ENCODE measurements at regions not wholly inside any gene's neighbourhood (a gene's known extent, or its start where the extent isn't known, plus 50 kb on each side); places are given as distances from the start of the nearest gene placed in this dataset.

DNA sequence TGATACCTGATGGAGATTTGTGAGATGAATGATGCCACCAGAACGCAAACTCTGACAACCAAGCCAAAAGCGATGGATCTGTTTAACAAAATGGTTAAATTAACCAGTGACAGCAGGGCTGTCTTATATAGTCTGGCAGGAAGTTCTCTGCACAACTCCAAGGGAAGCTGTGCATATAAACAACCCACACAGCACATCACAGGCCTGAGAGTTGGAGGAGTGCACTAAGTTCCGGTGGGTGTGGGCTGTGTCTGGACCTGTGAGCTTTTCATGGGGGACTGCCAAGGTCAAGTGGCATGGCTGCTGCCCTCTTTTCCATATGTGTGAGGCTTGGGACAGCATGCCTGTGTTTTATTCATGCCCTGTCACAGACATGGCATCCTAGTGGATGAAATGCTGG, 414.6 kb upstream of the TRIB2 start:
- no peaks in the 10 kb centered on the region for H4K20me1 ChIP-seq (ENCODE audit: insufficient read depth)
- no peak overlapping the region for H3K27ac ChIP-seq (ENCODE audit: low read depth, low read length)
- no peaks in the 10 kb centered on the region for H3K27me3 ChIP-seq (ENCODE audit: insufficient read depth, low read length)
- H3K4me1 ChIP-seq (ENCODE audit: control insufficient read depth in 1 of 2, insufficient read depth in 2 of 2, low read length in 2 of 2) = no peaks in the 10 kb centered on the region
- no peaks in the 10 kb centered on the region for H3K9me3 ChIP-seq (ENCODE audit: control insufficient read depth in 1 of 2, insufficient read depth in 1 of 2, low read depth in 1 of 2, low read length in 2 of 2)
- ATAC-seq (no peak), DNase-seq (ENCODE audit: low read depth, low spot score) (no peak)
- no peaks in the 10 kb centered on the region for H3K36me3 ChIP-seq (ENCODE audit: control insufficient read depth in 1 of 2, insufficient read depth in 2 of 2, low read length in 2 of 2)
- no peak overlapping the region for H3K9ac ChIP-seq (ENCODE audit: low read length)
- no peak overlapping the region for H2AFZ ChIP-seq (ENCODE audit: low read depth, low read length, poor library complexity, severe bottlenecking)
- intact Hi-C loops (cut with micrococcal nuclease) = no loop called here
- H3K9me2 ChIP-seq (ENCODE audit: insufficient read depth) = no peaks in the 10 kb centered on the region
- no TSS peak for BruUV-seq (replicated peaks)
- H3K4me3 ChIP-seq (replicated peaks in 1 of 2; ENCODE audit: low read depth in 1 of 2, low read length in 2 of 2) = no peak overlapping the region
- ChIA-PET CTCF (no interaction called here), RAD21 (ENCODE audit: low non-redundant PET in 1 of 2, low total read pairs in 2 of 2, uncharacterized antibody in 2 of 2, unreplicated experiment in 2 of 2) (no interaction called here), POLR2A (no interaction called here)
- H3K4me2 ChIP-seq (ENCODE audit: low read length) = no peak overlapping the region
- TF ChIP-seq, protein P1, sequence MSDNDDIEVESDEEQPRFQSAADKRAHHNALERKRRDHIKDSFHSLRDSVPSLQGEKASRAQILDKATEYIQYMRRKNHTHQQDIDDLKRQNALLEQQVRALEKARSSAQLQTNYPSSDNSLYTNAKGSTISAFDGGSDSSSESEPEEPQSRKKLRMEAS (IDR thresholded peaks at IDR 0.05) = no peak
- TF ChIP-seq SIN3A (IDR thresholded peaks at IDR 0.05; ENCODE audit: low read depth) (no peak), EZH2phosphoT487 (IDR thresholded peaks at IDR 0.05; ENCODE audit: borderline replicate concordance) (no peak), POLR2AphosphoS5 (IDR thresholded peaks at IDR 0.05; ENCODE audit: low read depth, low read length) (no peak), POLR2A (IDR thresholded peaks at IDR 0.05; ENCODE audit: borderline replicate concordance, extremely low read depth, insufficient read depth, insufficient read length) (no peak), CEBPB (IDR thresholded peaks at IDR 0.05; ENCODE audit: low read depth) (no peak)
- no peaks in the 10 kb centered on the region for H3K79me2 ChIP-seq (ENCODE audit: insufficient read depth, low read length)

DNA sequence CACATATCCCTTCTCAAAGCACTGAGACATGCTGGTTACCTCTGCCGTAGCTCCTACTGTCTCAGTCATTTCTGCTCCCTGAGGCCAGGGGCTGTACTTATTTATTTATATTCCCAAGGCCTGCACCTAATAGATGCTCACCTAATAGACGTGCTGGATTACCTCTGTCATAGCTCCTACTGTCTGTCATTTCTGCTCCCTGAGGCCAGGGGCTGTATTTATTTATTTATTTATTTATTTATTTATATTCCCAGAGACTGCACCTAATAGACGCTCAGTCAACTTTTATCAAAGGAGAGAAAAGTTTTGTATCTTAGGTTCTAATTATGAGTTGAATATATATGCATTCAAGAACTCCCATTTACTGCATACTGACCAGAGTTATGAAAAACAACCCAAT, 414.0 kb upstream of the TRIB2 start:
- no TSS peak for BruUV-seq (replicated peaks)
- H3K27ac ChIP-seq (ENCODE audit: low read depth, low read length) = no peak overlapping the region
- CTCF ChIA-PET = no interaction called here

More for the DNA sequence above, 414.0 kb upstream of the TRIB2 start:
- Histone ChIP-seq H3K9me3 (ENCODE audit: control insufficient read depth in 1 of 2, insufficient read depth in 1 of 2, low read depth in 1 of 2, low read length in 2 of 2) (no peaks in the 10 kb centered on the region), H2AFZ (ENCODE audit: low read depth, low read length, poor library complexity, severe bottlenecking) (no peak overlapping the region), H3K4me3 (replicated peaks in 1 of 2; ENCODE audit: low read depth in 1 of 2, low read length in 2 of 2) (no peak overlapping the region), H3K27me3 (ENCODE audit: insufficient read depth, low read length) (no peaks in the 10 kb centered on the region), H3K9ac (ENCODE audit: low read length) (no peak overlapping the region), H3K4me1 (ENCODE audit: control insufficient read depth in 1 of 2, insufficient read depth in 2 of 2, low read length in 2 of 2) (no peaks in the 10 kb centered on the region), H3K79me2 (ENCODE audit: insufficient read depth, low read length) (no peaks in the 10 kb centered on the region), H3K9me2 (ENCODE audit: insufficient read depth) (no peaks in the 10 kb centered on the region), H3K4me2 (ENCODE audit: low read length) (no peak overlapping the region), H4K20me1 (ENCODE audit: insufficient read depth) (no peaks in the 10 kb centered on the region), H3K36me3 (ENCODE audit: control insufficient read depth in 1 of 2, insufficient read depth in 2 of 2, low read length in 2 of 2) (no peaks in the 10 kb centered on the region)
- RAD21 ChIA-PET (ENCODE audit: low non-redundant PET in 1 of 2, low total read pairs in 2 of 2, uncharacterized antibody in 2 of 2, unreplicated experiment in 2 of 2) = no interaction called here
- DNase-seq (ENCODE audit: low read depth, low spot score) = no peak
- intact Hi-C loops (cut with micrococcal nuclease) = no loop called here
- ATAC-seq = no peak
- no peak for TF ChIP-seq EZH2 (IDR thresholded peaks at IDR 0.05)
- no peak for TF ChIP-seq ZFX (IDR thresholded peaks at IDR 0.05)
- no peak for TF ChIP-seq RAD21 (IDR thresholded peaks at IDR 0.05; ENCODE audit: low read depth)
- TF ChIP-seq EZH2phosphoT487 (IDR thresholded peaks at IDR 0.05; ENCODE audit: borderline replicate concordance) = no peak
- no peak for TF ChIP-seq SRF (IDR thresholded peaks at IDR 0.05; ENCODE audit: low read depth)
- no peak for TF ChIP-seq POLR2AphosphoS5 (IDR thresholded peaks at IDR 0.05; ENCODE audit: low read depth, low read length)
- TF ChIP-seq, protein P2, sequence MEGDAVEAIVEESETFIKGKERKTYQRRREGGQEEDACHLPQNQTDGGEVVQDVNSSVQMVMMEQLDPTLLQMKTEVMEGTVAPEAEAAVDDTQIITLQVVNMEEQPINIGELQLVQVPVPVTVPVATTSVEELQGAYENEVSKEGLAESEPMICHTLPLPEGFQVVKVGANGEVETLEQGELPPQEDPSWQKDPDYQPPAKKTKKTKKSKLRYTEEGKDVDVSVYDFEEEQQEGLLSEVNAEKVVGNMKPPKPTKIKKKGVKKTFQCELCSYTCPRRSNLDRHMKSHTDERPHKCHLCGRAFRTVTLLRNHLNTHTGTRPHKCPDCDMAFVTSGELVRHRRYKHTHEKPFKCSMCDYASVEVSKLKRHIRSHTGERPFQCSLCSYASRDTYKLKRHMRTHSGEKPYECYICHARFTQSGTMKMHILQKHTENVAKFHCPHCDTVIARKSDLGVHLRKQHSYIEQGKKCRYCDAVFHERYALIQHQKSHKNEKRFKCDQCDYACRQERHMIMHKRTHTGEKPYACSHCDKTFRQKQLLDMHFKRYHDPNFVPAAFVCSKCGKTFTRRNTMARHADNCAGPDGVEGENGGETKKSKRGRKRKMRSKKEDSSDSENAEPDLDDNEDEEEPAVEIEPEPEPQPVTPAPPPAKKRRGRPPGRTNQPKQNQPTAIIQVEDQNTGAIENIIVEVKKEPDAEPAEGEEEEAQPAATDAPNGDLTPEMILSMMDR (IDR thresholded peaks at IDR 0.05 in 2 of 3, conservative IDR thresholded peaks at IDR 0.05 in 1 of 3; ENCODE audit: borderline replicate concordance in 1 of 3, insufficient read depth in 1 of 3, low read depth in 2 of 3, low read length in 2 of 3) = no peak
- TF ChIP-seq POLR2A (IDR thresholded peaks at IDR 0.05; ENCODE audit: borderline replicate concordance, extremely low read depth, insufficient read depth, insufficient read length) = no peak
- no peak for TF ChIP-seq SIN3A (IDR thresholded peaks at IDR 0.05; ENCODE audit: low read depth)
- no peak for TF ChIP-seq ZNF274 (IDR thresholded peaks at IDR 0.05; ENCODE audit: low read depth, low read length)
- no peak for TF ChIP-seq CEBPB (IDR thresholded peaks at IDR 0.05; ENCODE audit: low read depth)
- TF ChIP-seq, protein P1 (IDR thresholded peaks at IDR 0.05) = no peak
- TF ChIP-seq, protein P3, sequence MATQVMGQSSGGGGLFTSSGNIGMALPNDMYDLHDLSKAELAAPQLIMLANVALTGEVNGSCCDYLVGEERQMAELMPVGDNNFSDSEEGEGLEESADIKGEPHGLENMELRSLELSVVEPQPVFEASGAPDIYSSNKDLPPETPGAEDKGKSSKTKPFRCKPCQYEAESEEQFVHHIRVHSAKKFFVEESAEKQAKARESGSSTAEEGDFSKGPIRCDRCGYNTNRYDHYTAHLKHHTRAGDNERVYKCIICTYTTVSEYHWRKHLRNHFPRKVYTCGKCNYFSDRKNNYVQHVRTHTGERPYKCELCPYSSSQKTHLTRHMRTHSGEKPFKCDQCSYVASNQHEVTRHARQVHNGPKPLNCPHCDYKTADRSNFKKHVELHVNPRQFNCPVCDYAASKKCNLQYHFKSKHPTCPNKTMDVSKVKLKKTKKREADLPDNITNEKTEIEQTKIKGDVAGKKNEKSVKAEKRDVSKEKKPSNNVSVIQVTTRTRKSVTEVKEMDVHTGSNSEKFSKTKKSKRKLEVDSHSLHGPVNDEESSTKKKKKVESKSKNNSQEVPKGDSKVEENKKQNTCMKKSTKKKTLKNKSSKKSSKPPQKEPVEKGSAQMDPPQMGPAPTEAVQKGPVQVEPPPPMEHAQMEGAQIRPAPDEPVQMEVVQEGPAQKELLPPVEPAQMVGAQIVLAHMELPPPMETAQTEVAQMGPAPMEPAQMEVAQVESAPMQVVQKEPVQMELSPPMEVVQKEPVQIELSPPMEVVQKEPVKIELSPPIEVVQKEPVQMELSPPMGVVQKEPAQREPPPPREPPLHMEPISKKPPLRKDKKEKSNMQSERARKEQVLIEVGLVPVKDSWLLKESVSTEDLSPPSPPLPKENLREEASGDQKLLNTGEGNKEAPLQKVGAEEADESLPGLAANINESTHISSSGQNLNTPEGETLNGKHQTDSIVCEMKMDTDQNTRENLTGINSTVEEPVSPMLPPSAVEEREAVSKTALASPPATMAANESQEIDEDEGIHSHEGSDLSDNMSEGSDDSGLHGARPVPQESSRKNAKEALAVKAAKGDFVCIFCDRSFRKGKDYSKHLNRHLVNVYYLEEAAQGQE (IDR thresholded peaks at IDR 0.05; ENCODE audit: low read depth) = no peak
- no peak for TF ChIP-seq CBX3 (IDR thresholded peaks at IDR 0.05; ENCODE audit: low read depth)
- TF ChIP-seq YY1 (IDR thresholded peaks at IDR 0.05; ENCODE audit: extremely low read depth, insufficient replicate concordance, low read depth, low read length) = no peak
- POLR2A ChIA-PET = no interaction called here
